Esophagus squamous epithelium (tissue), 4 donors: ENCODE measurements at regions not wholly inside any gene's neighbourhood (a gene's known extent, or its start where the extent isn't known, plus 50 kb on each side); places are given as distances from the start of the nearest gene placed in this dataset.

Source experiments
- CTCF ChIP-seq, 6 experiments: fragments of 450-650 bp in 4 of 6; fragments of 200-600 bp in 2 of 6; sonication (generic) in 2 of 6; IDR thresholded peaks; one replicate each; pipeline ENCODE4 v1.5.1; 2016 to 2019; ENCODE audit warnings: antibody characterized with exemption in 6 of 6, mild to moderate bottlenecking in 4 of 6, moderate library complexity in 4 of 6
- POLR2A ChIP-seq, 4 donors: fragments of 450-650 bp; IDR thresholded peaks; one replicate each; pipeline ENCODE4 v1.6.1; 2017; ENCODE audit warnings: antibody characterized with exemption in 4 of 4, mild to moderate bottlenecking in 4 of 4, moderate library complexity in 3 of 4

- TF ChIP-seq CTCF (IDR thresholded peaks at IDR 0.05) (no peak), POLR2A (IDR thresholded peaks at IDR 0.05) (no peak)
These were observed 95.9 kb downstream of the KPNA2 start for GRCh38 chr17:68131456-68131855.
